HAP-1 (cell line): ENCODE measurements at regions not wholly inside any gene's neighbourhood (a gene's known extent, or its start where the extent isn't known, plus 50 kb on each side); places are given as distances from the start of the nearest gene placed in this dataset.

Experiments used
- DNase-seq, 2 experiments: peaks; one replicate each; pipeline ENCODE4 v3.0.0-alpha.2; 2016 to 2020; ENCODE audit warnings: low spot score in 2 of 2
- H3K27me3 ChIP-seq: fragments of 250-450 bp; sonication (Bioruptor Pico); 2 replicates; pipeline ENCODE4 v1.5.1; 2020; ENCODE audit warnings: low read depth, mild to moderate bottlenecking, moderate library complexity
- H3K36me3 ChIP-seq: fragments of 250-450 bp; sonication (Bioruptor Pico); replicated peaks from 2 replicates; pipeline ENCODE4 v1.5.1; 2020; ENCODE audit warnings: mild to moderate bottlenecking
- H3K4me1 ChIP-seq: fragments of 250-450 bp; sonication (Bioruptor Pico); 2 replicates; pipeline ENCODE4 v1.5.1; 2020; ENCODE audit warnings: mild to moderate bottlenecking
- H3K4me3 ChIP-seq: fragments of 250-450 bp; sonication (Bioruptor Pico); 2 replicates; pipeline ENCODE4 v1.5.1; 2020; ENCODE audit warnings: mild to moderate bottlenecking, moderate library complexity
- H3K9me3 ChIP-seq: fragments of 250-450 bp; sonication (Bioruptor Pico); 2 replicates; pipeline ENCODE4 v1.5.1; 2020; ENCODE audit warnings: mild to moderate bottlenecking, moderate library complexity
- in situ Hi-C: fragments of 300-500 bp; cut with MboI; formaldehyde crosslinking; loops from 3 replicates; pipeline ENCODE4 v1.14.3; 2020; ENCODE audit warnings: low sequenced_read_pairs, inconsistent platforms, mixed read lengths

GRCh38 chr14:65153101-65153500, 50.8 kb upstream of the MAX start:
- Histone ChIP-seq H3K9me3 (no peaks in the 10 kb centered on the region), H3K4me3 (no peak overlapping the region), H3K36me3 (no peaks in the 10 kb centered on the region), H3K27me3 (no peaks in the 10 kb centered on the region), H3K4me1 (no peaks in the 10 kb centered on the region)
- no peak for DNase-seq
- in situ Hi-C loops, result loop anchor here (25.0 kb wide), 1 partner anchor 809 kb away; no protein-coding TSS in a partner anchor

GRCh38 chr14:65156568-65157366, 54.5 kb upstream of the MAX start:
- in situ Hi-C loops, result loop anchor here (25.0 kb wide), 1 partner anchor 806 kb away; no protein-coding TSS in a partner anchor
- Histone ChIP-seq H3K27me3 (no peaks in the 10 kb centered on the region), H3K4me3 (no peak overlapping the region), H3K9me3 (no peaks in the 10 kb centered on the region), H3K36me3 (no peaks in the 10 kb centered on the region), H3K4me1 (no peaks in the 10 kb centered on the region)
- no peak for DNase-seq

GRCh38 chr14:65159281-65160062, 57.2 kb upstream of the MAX start:
- Histone ChIP-seq H3K27me3 (no peaks in the 10 kb centered on the region), H3K9me3 (no peaks in the 10 kb centered on the region), H3K4me3 (no peak overlapping the region), H3K4me1 (no peaks in the 10 kb centered on the region), H3K36me3 (no peaks in the 10 kb centered on the region)
- no peak for DNase-seq
- in situ Hi-C loops, result loop anchor here (10.0 to 25.0 kb wide), 2 partner anchors 803 to 915 kb away; no protein-coding TSS in a partner anchor

- in situ Hi-C loops, result loop anchor here (10.0 to 25.0 kb wide), 2 partner anchors 802 to 915 kb away; no protein-coding TSS in a partner anchor
- DNase-seq, result no peak
- no peaks in the 10 kb centered on the region for H3K4me1 ChIP-seq
- no peaks in the 10 kb centered on the region for H3K36me3 ChIP-seq
- H3K9me3 ChIP-seq, result no peaks in the 10 kb centered on the region
- H3K4me3 ChIP-seq, result no peak overlapping the region
- no peaks in the 10 kb centered on the region for H3K27me3 ChIP-seq
These were observed 57.8 kb upstream of the MAX start for GRCh38 chr14:65160091-65160490.

GRCh38 chr14:65162031-65162430, 59.7 kb upstream of the MAX start:
- no peak for DNase-seq
- H3K27me3 ChIP-seq, result no peaks in the 10 kb centered on the region
- in situ Hi-C loops, result loop anchor here (10.0 to 25.0 kb wide), 2 partner anchors 800 to 913 kb away; no protein-coding TSS in a partner anchor
- H3K36me3 ChIP-seq, result no peaks in the 10 kb centered on the region
- no peaks in the 10 kb centered on the region for H3K4me1 ChIP-seq
- no peaks in the 10 kb centered on the region for H3K9me3 ChIP-seq
- no peak overlapping the region for H3K4me3 ChIP-seq

- DNase-seq, result peak; percentile 58 to 70
- in situ Hi-C loops, result loop anchor here (10.0 to 25.0 kb wide), 2 partner anchors 798 to 911 kb away; no protein-coding TSS in a partner anchor
These were observed 61.9 kb upstream of the MAX start for GRCh38 chr14:65164068-65164824.

GRCh38 chr14:65164825-65165135, 62.5 kb upstream of the MAX start:
- no peaks in the 10 kb centered on the region for H3K27me3 ChIP-seq
- in situ Hi-C loops, result loop anchor here (5.0 to 25.0 kb wide), 3 partner anchors 668 to 910 kb away; no protein-coding TSS in a partner anchor
- H3K4me3 ChIP-seq, result no peak overlapping the region
- H3K9me3 ChIP-seq, result no peaks in the 10 kb centered on the region
- H3K4me1 ChIP-seq, result no peaks in the 10 kb centered on the region
- no peak for DNase-seq
- no peaks in the 10 kb centered on the region for H3K36me3 ChIP-seq

More at GRCh38 chr14:65164068-65164824, 61.9 kb upstream of the MAX start:
- Histone ChIP-seq H3K4me3 (no peak overlapping the region), H3K27me3 (no peaks in the 10 kb centered on the region), H3K9me3 (no peaks in the 10 kb centered on the region), H3K4me1 (no peaks in the 10 kb centered on the region), H3K36me3 (no peaks in the 10 kb centered on the region)

- Histone ChIP-seq H3K9me3 (no peaks in the 10 kb centered on the region), H3K36me3 (no peaks in the 10 kb centered on the region), H3K4me1 (peaks cover 9% of the 10 kb centered on the region; the same call in 1 of the 2 replicates), H3K4me3 (no peak overlapping the region), H3K27me3 (no peaks in the 10 kb centered on the region)
- in situ Hi-C loops, result loop anchor here (5.0 to 25.0 kb wide), 3 partner anchors 665 to 908 kb away; no protein-coding TSS in a partner anchor
- no peak for DNase-seq
These were observed 64.8 kb upstream of the MAX start for GRCh38 chr14:65167072-65167645.

GRCh38 chr14:65168840-65169239, 66.5 kb upstream of the MAX start:
- peaks cover 9% of the 10 kb centered on the region; the same call in 1 of the 2 replicates for H3K4me1 ChIP-seq
- H3K9me3 ChIP-seq, result no peaks in the 10 kb centered on the region
- in situ Hi-C loops, result loop anchor here (5.0 to 25.0 kb wide), 3 partner anchors 663 to 906 kb away; no protein-coding TSS in a partner anchor
- peak in 1 of 2 experiments; percentile 37 for DNase-seq
- H3K4me3 ChIP-seq, result no peak overlapping the region
- H3K36me3 ChIP-seq, result no peaks in the 10 kb centered on the region
- no peaks in the 10 kb centered on the region for H3K27me3 ChIP-seq

GRCh38 chr14:65169351-65169750, 67.0 kb upstream of the MAX start:
- no peak for DNase-seq
- Histone ChIP-seq H3K36me3 (no peaks in the 10 kb centered on the region), H3K4me3 (no peak overlapping the region), H3K4me1 (peaks cover 9% of the 10 kb centered on the region; the same call in 1 of the 2 replicates), H3K27me3 (no peaks in the 10 kb centered on the region), H3K9me3 (no peaks in the 10 kb centered on the region)
- in situ Hi-C loops, result loop anchor here (5.0 to 25.0 kb wide), 3 partner anchors 663 to 905 kb away; no protein-coding TSS in a partner anchor

GRCh38 chr14:65170318-65170717, 68.0 kb upstream of the MAX start:
- H3K4me3 ChIP-seq, result peak overlapping the region; percentile 28
- H3K4me1 ChIP-seq, result peaks cover 9% of the 10 kb centered on the region; the same call in 1 of the 2 replicates
- no peaks in the 10 kb centered on the region for H3K27me3 ChIP-seq
- no peaks in the 10 kb centered on the region for H3K36me3 ChIP-seq
- in situ Hi-C loops, result loop anchor here (25.0 kb wide), 1 partner anchor 792 kb away; no protein-coding TSS in a partner anchor
- DNase-seq, result no peak
- no peaks in the 10 kb centered on the region for H3K9me3 ChIP-seq

- Histone ChIP-seq H3K9me3 (no peaks in the 10 kb centered on the region), H3K4me3 (peak overlapping the region; percentile 28), H3K36me3 (no peaks in the 10 kb centered on the region), H3K4me1 (peaks cover 9% of the 10 kb centered on the region; the same call in 1 of the 2 replicates), H3K27me3 (no peaks in the 10 kb centered on the region)
- in situ Hi-C loops, result loop anchor here (25.0 kb wide), 1 partner anchor 791 kb away; no protein-coding TSS in a partner anchor
- DNase-seq, result peak; percentile 62 to 79
These were observed 68.6 kb upstream of the MAX start for GRCh38 chr14:65170768-65171507.
